ENCODE measurements at regions not wholly inside any gene's neighbourhood (a gene's known extent, or its start where the extent isn't known, plus 50 kb on each side); places are given as distances from the start of the nearest gene placed in this dataset.

DNA sequence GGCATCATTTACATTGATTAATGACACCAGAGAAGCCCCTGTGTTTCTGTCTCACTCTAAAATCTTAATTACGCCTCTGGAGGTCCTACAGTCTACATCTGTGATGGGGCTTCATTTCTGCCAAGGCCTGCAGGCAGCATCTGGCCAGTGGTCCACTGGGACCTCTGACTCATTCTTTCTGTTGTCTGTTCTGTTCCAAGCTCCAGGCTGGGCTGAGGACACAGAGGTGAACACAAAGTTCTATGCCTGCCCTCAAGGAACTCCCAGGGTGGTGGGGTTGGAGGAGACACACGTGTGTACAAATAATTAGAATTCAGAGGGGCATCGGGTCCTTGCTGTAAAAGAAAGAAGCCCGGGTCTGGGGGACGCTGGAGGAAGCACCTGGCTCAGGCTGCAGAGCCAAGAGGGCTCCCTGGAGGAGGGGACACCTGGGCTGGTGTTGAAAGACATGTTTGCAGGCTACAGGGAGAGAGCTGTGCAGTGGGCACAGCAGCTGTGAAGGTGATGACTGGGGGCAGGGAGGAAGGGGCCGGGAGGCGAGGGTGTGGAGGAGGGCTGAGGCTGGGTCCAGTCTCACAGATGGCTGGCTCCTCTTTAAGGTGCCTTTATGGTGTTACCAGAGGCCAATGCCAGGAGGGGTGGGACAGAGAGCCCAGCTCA is 103.3 kb upstream of the PRR23E start:
- H3K4me3 ChIP-seq (ENCODE audit: low read depth, low read length), result no peak overlapping the region
- DNase-seq (ENCODE audit: low read depth, low spot score), result no peak
- CTCF ChIA-PET, result no interaction called here
- POLR2A ChIA-PET, result no interaction called here
- TF ChIP-seq CTCF (IDR thresholded peaks at IDR 0.05; ENCODE audit: insufficient read depth, low read length, missing control alignments), result no peak

GRCh38 chr3:127090218-127091160 is 102.4 kb upstream of the PRR23E start:
- POLR2A ChIA-PET, result no interaction called here
- TF ChIP-seq CTCF (IDR thresholded peaks at IDR 0.05; ENCODE audit: insufficient read depth, low read length, missing control alignments), result no peak
- no peak for DNase-seq (ENCODE audit: low read depth, low spot score)
- CTCF ChIA-PET, result no interaction called here
- no peak overlapping the region for H3K4me3 ChIP-seq (ENCODE audit: low read depth, low read length)

DNA sequence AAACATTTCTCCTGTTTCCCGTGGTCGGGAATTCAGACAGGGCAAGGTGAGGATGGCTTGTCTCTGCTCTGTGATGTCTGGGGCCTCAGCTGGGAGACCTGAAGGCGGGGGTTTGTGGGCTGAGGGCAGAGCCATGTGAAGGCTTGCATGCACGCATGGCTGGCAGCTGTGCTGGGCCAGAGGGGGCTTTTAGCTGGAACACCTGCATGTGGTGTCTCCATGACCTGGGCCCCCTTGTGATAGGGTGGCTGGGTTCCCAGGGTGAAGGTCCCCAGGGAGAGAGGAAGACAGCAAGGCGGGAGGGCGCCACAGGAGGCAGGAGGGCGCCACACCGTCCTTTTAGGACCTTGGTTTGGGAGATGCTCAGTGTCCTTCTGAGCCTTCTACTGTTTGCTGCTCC is 101.6 kb upstream of the PRR23E start:
- no peak for TF ChIP-seq CTCF (IDR thresholded peaks at IDR 0.05; ENCODE audit: insufficient read depth, low read length, missing control alignments)
- no peak for DNase-seq (ENCODE audit: low read depth, low spot score)
- POLR2A ChIA-PET, result no interaction called here
- CTCF ChIA-PET, result no interaction called here
- no peak overlapping the region for H3K4me3 ChIP-seq (ENCODE audit: low read depth, low read length)

GRCh38 chr3:127092368-127092767 is 100.6 kb upstream of the PRR23E start:
- ChIA-PET CTCF (no interaction called here), POLR2A (no interaction called here)

GRCh38 chr3:127092776-127093175 is 100.2 kb upstream of the PRR23E start:
- no peak for DNase-seq (ENCODE audit: low read depth, low spot score)
- CTCF ChIA-PET, result no interaction called here
- no peak overlapping the region for H3K4me3 ChIP-seq (ENCODE audit: low read depth, low read length)
- TF ChIP-seq CTCF (IDR thresholded peaks at IDR 0.05; ENCODE audit: insufficient read depth, low read length, missing control alignments), result no peak
- POLR2A ChIA-PET, result no interaction called here

More at GRCh38 chr3:127092368-127092767, 100.6 kb upstream of the PRR23E start:
- TF ChIP-seq CTCF (IDR thresholded peaks at IDR 0.05; ENCODE audit: insufficient read depth, low read length, missing control alignments), result no peak
- H3K4me3 ChIP-seq (ENCODE audit: low read depth, low read length), result no peak overlapping the region
- DNase-seq (ENCODE audit: low read depth, low spot score), result no peak

DNA sequence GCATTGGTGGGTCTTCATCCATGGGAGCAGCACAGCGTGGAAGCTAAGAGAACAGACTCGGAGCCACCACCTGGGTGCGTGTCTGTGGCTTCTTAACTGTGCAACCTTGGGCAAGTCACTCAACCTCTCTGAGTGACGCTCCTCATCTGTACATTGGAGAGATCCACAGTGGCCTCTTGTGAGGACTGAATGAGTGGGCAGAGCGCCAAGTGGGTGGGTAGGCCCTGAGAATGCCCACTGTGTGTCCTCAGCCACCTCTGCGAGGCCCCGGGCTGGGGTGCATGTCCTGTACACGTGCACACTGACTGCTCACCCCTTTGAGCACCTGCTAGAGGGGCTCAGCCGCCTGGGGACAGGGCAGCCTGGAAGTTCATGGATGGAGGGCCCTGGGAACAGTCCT is 99.6 kb upstream of the PRR23E start:
- no peak overlapping the region for H3K4me3 ChIP-seq (ENCODE audit: low read depth, low read length)
- no peak for DNase-seq (ENCODE audit: low read depth, low spot score)
- no peak for TF ChIP-seq CTCF (IDR thresholded peaks at IDR 0.05; ENCODE audit: insufficient read depth, low read length, missing control alignments)
- ChIA-PET POLR2A (no interaction called here), CTCF (no interaction called here)

All from AG04449 (cell line).